ENCODE measurements at regions not wholly inside any gene's neighbourhood (a gene's known extent, or its start where the extent isn't known, plus 50 kb on each side); places are given as distances from the start of the nearest gene placed in this dataset.
"Not testable (repeated sequence)": the region's sequence is repeated elsewhere in the genome, so short reads cannot be mapped to it uniquely, and the experiment has no call there.

- DNase-seq: no peak
These were observed 542.6 kb downstream of the CSNK1G3 start for GRCh38 chr5:124054564-124054963.

GRCh38 chr5:124053340-124053739, 541.4 kb downstream of the CSNK1G3 start:
- no peak for DNase-seq

GRCh38 chr5:124052201-124052600, 540.2 kb downstream of the CSNK1G3 start:
- no peak for DNase-seq

GRCh38 chr5:124050120-124050770, 538.3 kb downstream of the CSNK1G3 start:
- no peak for DNase-seq

- DNase-seq: peak in 1 of 3 experiments; percentile 3
These were observed 533.4 kb downstream of the CSNK1G3 start for GRCh38 chr5:124045412-124045811.

GRCh38 chr5:124044613-124045012, 532.6 kb downstream of the CSNK1G3 start:
- DNase-seq: no peak

GRCh38 chr5:124043456-124043855, 531.5 kb downstream of the CSNK1G3 start:
- peak in 1 of 3 experiments; percentile 1 for DNase-seq

GRCh38 chr5:124040799-124041198, 528.8 kb downstream of the CSNK1G3 start:
- DNase-seq: no peak

- no peak for DNase-seq
These were observed 527.4 kb downstream of the CSNK1G3 start for GRCh38 chr5:124039410-124039809.

GRCh38 chr5:124036786-124037185, 524.8 kb downstream of the CSNK1G3 start:
- no peak for DNase-seq

- peak in 1 of 3 experiments; percentile 29 for DNase-seq
These were observed 523.0 kb downstream of the CSNK1G3 start for GRCh38 chr5:124034963-124035362.

GRCh38 chr5:124034083-124034700, 522.2 kb downstream of the CSNK1G3 start:
- DNase-seq: no peak

GRCh38 chr5:124030043-124030491, 518.1 kb downstream of the CSNK1G3 start:
- DNase-seq: no peak

GRCh38 chr5:124027441-124027840, 515.5 kb downstream of the CSNK1G3 start:
- DNase-seq: no peak

GRCh38 chr5:124025306-124025845, 513.4 kb downstream of the CSNK1G3 start:
- DNase-seq: no peak

GRCh38 chr5:124022966-124023365, 511.0 kb downstream of the CSNK1G3 start:
- DNase-seq: no peak

GRCh38 chr5:124021776-124022175, 509.8 kb downstream of the CSNK1G3 start:
- DNase-seq: no peak

- no peak for DNase-seq
These were observed 509.2 kb downstream of the CSNK1G3 start for GRCh38 chr5:124021066-124021641.

- not testable (repeated sequence) for DNase-seq
These were observed 505.3 kb downstream of the CSNK1G3 start for GRCh38 chr5:124017321-124017720.

- no peak for DNase-seq
These were observed 495.9 kb downstream of the CSNK1G3 start for GRCh38 chr5:124007675-124008398.

- DNase-seq: no peak
These were observed 489.1 kb downstream of the CSNK1G3 start for GRCh38 chr5:124001036-124001615.

GRCh38 chr5:124000538-124000937, 488.6 kb downstream of the CSNK1G3 start:
- peak in 1 of 3 experiments; percentile 13 for DNase-seq
